Upper lobe of left lung (tissue), 6 donors: ENCODE measurements at regions not wholly inside any gene's neighbourhood (a gene's known extent, or its start where the extent isn't known, plus 50 kb on each side); places are given as distances from the start of the nearest gene placed in this dataset.
A peak's percentile ranks its signal among the peaks of the same experiment; 100 is the strongest.
"Not testable (repeated sequence)": the region's sequence is repeated elsewhere in the genome, so short reads cannot be mapped to it uniquely, and the experiment has no call there.

ENCODE experiments used
- ATAC-seq, 2 donors: fragments of 200-7000 bp; cut with Tn5 transposase; one replicate each; pipeline ENCODE4 v1.9.1; 2022; ENCODE audit warnings: mild to moderate bottlenecking in 2 of 2, moderate library complexity in 2 of 2; ENCODE audit not compliant: low FRiP score in 2 of 2
- DNase-seq, 2 donors: peaks; one replicate each; pipeline ENCODE4 v3.0.0-alpha.2; 2019 to 2020
- H3K27ac ChIP-seq, 4 donors: fragments of 200-600 bp; sonication (generic); one replicate each; pipeline ENCODE4 v1.5.1; 2016 to 2019
- H3K27me3 ChIP-seq, 4 donors: fragments of 200-600 bp; sonication (generic); one replicate each; pipeline ENCODE4 v1.5.1; 2017 to 2019
- H3K36me3 ChIP-seq, 4 donors: fragments of 200-600 bp; sonication (generic); one replicate each; pipeline ENCODE4 v1.5.1; 2016 to 2019
- H3K4me1 ChIP-seq, 4 donors: fragments of 200-600 bp; sonication (generic); one replicate each; pipeline ENCODE4 v1.5.1; 2018 to 2019
- H3K4me3 ChIP-seq, 4 donors: fragments of 200-600 bp; sonication (generic); one replicate each; pipeline ENCODE4 v1.5.1; 2017 to 2019; ENCODE audit warnings: mild to moderate bottlenecking in 2 of 4, moderate library complexity in 1 of 4
- H3K9me3 ChIP-seq, 4 donors: fragments of 200-600 bp; sonication (generic); one replicate each; pipeline ENCODE4 v1.5.1; 2018 to 2019
- CTCF ChIP-seq, 6 experiments: fragments of 450-650 bp in 4 of 6; fragments of 200-600 bp in 2 of 6; sonication (generic) in 2 of 6; IDR thresholded peaks; one replicate each; pipeline ENCODE4 v1.5.1; 2016 to 2019; ENCODE audit warnings: antibody characterized with exemption in 6 of 6
- EP300 ChIP-seq, 4 donors: sonication (generic); formaldehyde crosslinking; IDR thresholded peaks; one replicate each; pipeline ENCODE4 v1.5.1; 2017; ENCODE audit warnings: antibody characterized with exemption in 4 of 4, control low read depth in 2 of 4
- POLR2A ChIP-seq, 4 donors: fragments of 450-650 bp; IDR thresholded peaks; one replicate each; pipeline ENCODE4 v1.5.1; 2016 to 2017; ENCODE audit warnings: antibody characterized with exemption in 4 of 4, mild to moderate bottlenecking in 2 of 4
- POLR2AphosphoS5 ChIP-seq, 2 donors: sonication (generic); formaldehyde crosslinking; IDR thresholded peaks; one replicate each; pipeline ENCODE4 v1.5.1; 2017; ENCODE audit warnings: antibody characterized with exemption in 2 of 2
- WGBS, 2 donors: methylation state at CpG; one replicate each; pipeline ENCODE4 v1.1.5; 2017 to 2018; 5-methylcytosine and 5-hydroxymethylcytosine counted together
- donor health status: DM: no; HTN: no; CAD: no; lungs with moderate emphysema.
- donor health status: DM: no; HTN: yes; CAD: no; lungs with severe emphysema.

GRCh38 chr6:141977782-141978181, 154.9 kb upstream of the GJE1 start:
- 87 to 91% methylated on average over 2 of the region's 2 CpGs for WGBS, 2 donors
- DNase-seq: no peak
- H3K4me3 ChIP-seq: no peak overlapping the region
- H3K9me3 ChIP-seq: no peaks in the 10 kb centered on the region
- TF ChIP-seq CTCF (IDR thresholded peaks at IDR 0.05): no peak
- TF ChIP-seq EP300 (IDR thresholded peaks at IDR 0.05): no peak
- TF ChIP-seq POLR2A (IDR thresholded peaks at IDR 0.05): no peak
- TF ChIP-seq POLR2AphosphoS5 (IDR thresholded peaks at IDR 0.05): no peak
- no peaks in the 10 kb centered on the region for H3K27me3 ChIP-seq
- ATAC-seq: no peak
- no peaks in the 10 kb centered on the region for H3K4me1 ChIP-seq
- H3K36me3 ChIP-seq: no peaks in the 10 kb centered on the region
- no peak overlapping the region for H3K27ac ChIP-seq

GRCh38 chr6:141976994-141977393, 155.7 kb upstream of the GJE1 start:
- Histone ChIP-seq H3K4me1 (no peaks in the 10 kb centered on the region), H3K27ac (no peak overlapping the region), H3K27me3 (no peaks in the 10 kb centered on the region), H3K4me3 (no peak overlapping the region), H3K9me3 (no peaks in the 10 kb centered on the region), H3K36me3 (no peaks in the 10 kb centered on the region)
- DNase-seq (no peak), ATAC-seq (no peak)
- WGBS, 2 donors: 59 to 62% methylated on average over 1 of the region's 1 CpG
- TF ChIP-seq POLR2A (IDR thresholded peaks at IDR 0.05): no peak
- no peak for TF ChIP-seq EP300 (IDR thresholded peaks at IDR 0.05)
- TF ChIP-seq CTCF (IDR thresholded peaks at IDR 0.05): no peak
- TF ChIP-seq POLR2AphosphoS5 (IDR thresholded peaks at IDR 0.05): no peak

GRCh38 chr6:141969768-141970415, 162.8 kb upstream of the GJE1 start:
- not testable (repeated sequence) for H3K27me3 ChIP-seq, H3K4me3 ChIP-seq, H3K4me1 ChIP-seq, H3K9me3 ChIP-seq, H3K36me3 ChIP-seq, H3K27ac ChIP-seq, ATAC-seq
- DNase-seq: peak in 1 of 2 donors; percentile 25
- WGBS, 2 donors: 80 to 100% methylated on average over 10 to 19 of the region's 19 CpGs

- ATAC-seq: no peak
- TF ChIP-seq EP300 (IDR thresholded peaks at IDR 0.05) (no peak), POLR2A (IDR thresholded peaks at IDR 0.05) (no peak), CTCF (IDR thresholded peaks at IDR 0.05) (no peak), POLR2AphosphoS5 (IDR thresholded peaks at IDR 0.05) (no peak)
- Histone ChIP-seq H3K4me3 (no peak overlapping the region), H3K27ac (no peak overlapping the region), H3K27me3 (no peaks in the 10 kb centered on the region), H3K36me3 (no peaks in the 10 kb centered on the region), H3K4me1 (no peaks in the 10 kb centered on the region), H3K9me3 (no peaks in the 10 kb centered on the region)
- no peak for DNase-seq
- 93% methylated on average over 7 of the region's 7 CpGs for WGBS, 2 donors
Observed at GRCh38 chr6:141969201-141969600, 163.5 kb upstream of the GJE1 start.

- no peak for ATAC-seq
- H3K27me3 ChIP-seq: no peaks in the 10 kb centered on the region
- no peaks in the 10 kb centered on the region for H3K9me3 ChIP-seq
- DNase-seq: no peak
- H3K4me1 ChIP-seq: no peaks in the 10 kb centered on the region
- H3K36me3 ChIP-seq: no peaks in the 10 kb centered on the region
- TF ChIP-seq EP300 (IDR thresholded peaks at IDR 0.05): no peak
- TF ChIP-seq CTCF (IDR thresholded peaks at IDR 0.05): no peak
- TF ChIP-seq POLR2A (IDR thresholded peaks at IDR 0.05): no peak
- no peak for TF ChIP-seq POLR2AphosphoS5 (IDR thresholded peaks at IDR 0.05)
- no peak overlapping the region for H3K27ac ChIP-seq
- H3K4me3 ChIP-seq: no peak overlapping the region
- WGBS, 2 donors: 76 to 82% methylated on average over 3 of the region's 3 CpGs
Observed at GRCh38 chr6:141968632-141969031, 164.1 kb upstream of the GJE1 start.
